NOMO-1 treated with dmso at 0.1 percent for 144 hours (cell line): ENCODE measurements at regions not wholly inside any gene's neighbourhood (a gene's known extent, or its start where the extent isn't known, plus 50 kb on each side); places are given as distances from the start of the nearest gene placed in this dataset.
A peak's percentile ranks its signal among the peaks of the same experiment; 100 is the strongest.

Experiments
- DNase-seq: peaks from one replicate; lab custom pipeline; 2025; ENCODE audit not compliant: unreplicated experiment; lab: John Stamatoyannopoulos, UW

GRCh38 chr18:10300739-10301138 is 153.7 kb upstream of the APCDD1 start:
- DNase-seq = no peak

DNA sequence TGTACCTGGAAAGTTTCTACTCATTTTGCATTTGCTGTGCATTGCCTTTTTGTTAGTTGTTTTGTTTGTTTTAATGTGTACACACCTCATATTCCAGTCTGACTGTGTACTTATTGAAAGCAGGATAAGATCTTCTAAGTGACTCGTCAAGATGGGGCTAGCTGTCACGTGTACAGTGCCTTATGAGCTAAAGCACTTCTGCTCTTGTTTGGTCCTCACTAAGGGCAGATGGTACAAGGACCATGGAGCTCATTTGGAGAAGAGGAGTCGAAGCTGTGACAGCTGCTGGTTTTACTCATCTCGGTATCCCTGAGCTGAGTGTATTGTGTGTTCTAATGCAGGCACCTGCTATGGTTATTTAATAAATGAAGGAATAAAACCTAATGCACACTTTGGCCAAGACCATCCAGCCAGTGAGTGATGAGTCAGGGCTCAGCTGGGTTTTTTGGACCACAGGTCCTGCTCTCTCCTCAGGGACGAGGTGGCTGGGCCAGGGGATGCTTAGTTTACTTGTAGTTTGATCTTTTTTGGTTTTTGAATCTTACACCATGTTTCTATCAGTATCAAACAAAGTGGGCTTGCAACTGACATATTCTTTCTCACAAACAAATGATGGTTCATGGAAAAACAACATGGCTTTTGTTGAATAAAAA is 152.5 kb upstream of the APCDD1 start:
- no peak for DNase-seq

- DNase-seq = no peak
Observed at GRCh38 chr18:10303171-10303570, 151.3 kb upstream of the APCDD1 start.

- DNase-seq = no peak
Observed at GRCh38 chr18:10304853-10305252, 149.6 kb upstream of the APCDD1 start.

DNA sequence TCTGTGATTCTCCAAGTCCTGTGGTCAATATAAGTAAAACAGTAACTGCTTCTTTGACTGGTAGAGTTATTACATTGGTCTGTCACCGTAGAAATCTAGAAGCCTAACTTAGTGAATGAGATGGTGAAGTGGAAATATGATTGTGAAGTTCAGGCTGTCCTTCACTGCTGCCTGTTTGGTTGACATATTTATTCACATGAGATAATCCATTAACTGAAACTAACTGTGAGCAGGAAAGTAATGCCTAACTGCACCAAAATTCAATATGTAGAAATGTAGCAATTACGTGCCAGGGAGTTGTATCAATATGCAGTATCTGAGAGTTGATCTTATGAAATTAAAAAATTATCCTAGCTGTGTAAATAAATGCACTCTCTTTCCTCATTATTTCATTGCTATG is 147.7 kb upstream of the APCDD1 start:
- no peak for DNase-seq

GRCh38 chr18:10308154-10308553 is 146.3 kb upstream of the APCDD1 start:
- DNase-seq = peak; percentile 10

DNA sequence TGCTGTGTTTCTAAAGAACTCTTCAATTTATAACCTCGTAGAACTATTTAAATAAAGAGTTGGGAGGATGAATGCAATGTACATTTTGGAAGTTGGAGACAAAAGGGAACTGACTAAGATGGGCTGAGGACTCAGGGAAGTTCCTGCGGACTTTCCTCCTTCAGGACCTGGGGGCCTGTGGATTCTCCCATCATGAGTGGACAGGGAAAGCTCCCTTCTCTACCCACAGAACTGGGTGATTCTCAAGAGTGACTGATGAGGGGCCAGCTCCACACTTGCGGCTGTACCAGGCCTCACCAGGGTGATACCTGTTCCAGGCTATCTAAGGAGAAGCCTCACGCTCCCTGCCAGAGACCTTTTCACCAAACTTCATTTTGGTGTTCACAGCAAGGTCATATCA is 143.8 kb upstream of the APCDD1 start:
- no peak for DNase-seq

GRCh38 chr18:10312326-10313015 is 142.0 kb upstream of the APCDD1 start:
- DNase-seq = no peak

GRCh38 chr18:10313016-10313342 is 141.5 kb upstream of the APCDD1 start:
- DNase-seq = no peak

GRCh38 chr18:10314066-10314465 is 140.4 kb upstream of the APCDD1 start:
- no peak for DNase-seq

GRCh38 chr18:10315522-10315921 is 138.9 kb upstream of the APCDD1 start:
- DNase-seq = peak; percentile 33

DNA sequence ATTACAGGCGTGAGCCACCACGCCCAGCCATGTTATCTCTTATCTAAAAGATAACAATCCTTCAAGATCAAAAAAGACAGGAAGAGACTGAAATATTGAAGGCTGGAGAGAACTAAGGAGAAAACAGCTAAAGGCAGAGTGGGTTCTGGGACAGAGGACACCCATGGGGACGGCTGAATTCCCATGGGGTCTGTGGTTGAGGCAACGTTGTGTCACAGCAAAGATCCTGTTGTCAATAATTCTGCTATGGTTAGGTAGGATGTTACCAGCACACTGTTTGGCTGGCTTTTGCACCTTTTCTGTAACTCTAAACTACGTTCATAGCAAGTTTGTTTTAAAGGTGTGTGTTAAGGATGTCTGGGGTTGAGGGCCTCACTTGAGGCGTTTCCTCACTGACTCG is 137.7 kb upstream of the APCDD1 start:
- no peak for DNase-seq

DNA sequence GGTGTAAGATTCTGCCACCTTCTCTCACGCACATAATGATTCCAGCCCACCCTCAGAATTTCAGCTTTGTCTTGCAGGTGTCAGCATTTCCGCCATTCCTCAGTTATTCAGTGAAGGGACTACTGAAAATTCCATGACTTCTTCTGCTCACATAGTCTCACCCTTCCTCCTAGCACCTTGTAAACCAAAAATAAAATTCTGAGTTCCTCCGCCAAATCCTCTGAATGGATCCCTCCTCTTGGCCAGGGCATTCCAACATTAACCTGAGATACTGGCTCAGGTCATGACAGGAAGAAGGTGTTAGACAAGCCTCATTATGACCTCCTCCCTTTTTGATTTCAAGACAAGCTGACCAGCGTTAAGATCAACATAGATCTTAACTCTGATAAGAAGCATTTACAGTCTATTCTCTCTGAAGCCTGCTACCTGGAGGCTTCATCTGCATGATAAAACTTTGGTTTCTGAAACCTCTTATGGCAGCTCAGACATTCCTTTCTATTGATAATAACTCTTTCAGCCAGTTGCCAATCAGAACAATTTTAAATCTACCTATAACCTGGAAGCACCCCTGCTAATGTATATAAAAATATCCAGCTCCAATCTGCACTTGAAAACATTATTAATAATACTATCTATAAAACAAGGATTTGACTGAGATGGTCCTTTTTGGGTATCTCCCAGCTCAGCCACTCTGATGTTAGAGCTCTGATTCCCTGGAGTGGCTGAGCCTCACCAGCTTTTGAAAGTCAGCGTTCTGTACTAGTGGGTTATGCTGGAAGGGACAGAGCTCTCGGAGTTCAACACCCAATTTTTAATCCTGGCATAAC is 136.4 kb upstream of the APCDD1 start:
- no peak for DNase-seq

- no peak for DNase-seq
Observed at GRCh38 chr18:10318691-10318970, 135.8 kb upstream of the APCDD1 start.

GRCh38 chr18:10319026-10319425 is 135.4 kb upstream of the APCDD1 start:
- no peak for DNase-seq

GRCh38 chr18:10319914-10320600 is 134.4 kb upstream of the APCDD1 start:
- DNase-seq = no peak

DNA sequence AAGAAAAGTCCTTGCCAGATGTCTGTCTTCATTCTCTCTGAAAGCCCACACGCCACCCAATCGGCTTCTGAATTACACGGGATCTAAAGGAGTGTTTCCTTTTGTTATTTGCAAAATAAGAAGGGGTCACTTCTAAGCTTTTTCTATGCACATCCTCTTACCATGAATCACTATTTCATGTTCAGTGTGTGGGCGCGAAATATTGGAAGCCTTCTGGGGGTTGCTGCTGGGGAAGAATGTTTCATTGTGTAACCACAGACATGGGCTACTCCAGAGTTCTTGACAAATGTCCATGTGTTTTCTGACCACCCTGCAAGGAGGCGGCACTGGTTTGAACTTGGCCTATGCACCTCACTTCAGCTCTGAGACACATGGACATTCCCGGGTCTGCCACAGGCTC is 133.6 kb upstream of the APCDD1 start:
- DNase-seq = no peak

DNA sequence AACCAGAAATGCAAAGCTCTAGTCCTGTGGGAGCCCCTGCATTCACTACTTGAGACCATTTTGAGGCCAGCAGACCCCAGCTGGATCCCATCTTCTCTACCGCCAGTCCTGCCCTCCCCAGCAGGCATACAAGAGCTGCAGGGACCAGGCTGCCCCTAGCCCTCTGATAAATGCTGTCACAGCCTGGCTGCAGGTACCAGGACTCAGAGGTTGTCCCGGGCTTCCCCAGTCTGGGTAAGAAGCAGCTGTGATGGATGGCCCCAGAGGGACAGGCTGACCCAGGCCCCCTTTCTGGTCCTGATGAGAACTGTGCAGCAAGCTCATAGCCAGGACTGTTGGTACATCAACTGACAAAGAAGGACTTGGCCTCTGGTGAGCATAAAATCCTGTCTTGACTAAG is 132.9 kb upstream of the APCDD1 start:
- DNase-seq = no peak

DNA sequence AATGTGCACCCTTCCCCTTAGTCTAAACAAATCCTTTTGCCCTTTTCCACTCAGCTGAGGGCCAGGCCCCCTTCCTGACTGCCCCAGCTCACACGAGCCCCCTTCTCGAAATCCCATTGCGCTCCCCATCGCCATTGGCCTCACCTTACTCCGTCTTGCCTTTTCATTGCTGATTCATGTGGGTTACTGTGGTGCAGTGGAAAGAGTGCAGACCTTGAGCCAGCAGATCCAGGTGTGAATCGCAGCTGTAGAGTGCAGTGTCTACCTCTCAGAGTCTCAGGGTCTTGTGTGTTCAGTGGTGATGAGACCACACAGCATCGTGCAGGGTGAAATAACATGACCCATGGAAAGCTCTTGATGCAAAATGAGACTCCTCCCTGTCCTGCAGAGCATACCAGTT is 132.4 kb upstream of the APCDD1 start:
- DNase-seq = no peak

DNA sequence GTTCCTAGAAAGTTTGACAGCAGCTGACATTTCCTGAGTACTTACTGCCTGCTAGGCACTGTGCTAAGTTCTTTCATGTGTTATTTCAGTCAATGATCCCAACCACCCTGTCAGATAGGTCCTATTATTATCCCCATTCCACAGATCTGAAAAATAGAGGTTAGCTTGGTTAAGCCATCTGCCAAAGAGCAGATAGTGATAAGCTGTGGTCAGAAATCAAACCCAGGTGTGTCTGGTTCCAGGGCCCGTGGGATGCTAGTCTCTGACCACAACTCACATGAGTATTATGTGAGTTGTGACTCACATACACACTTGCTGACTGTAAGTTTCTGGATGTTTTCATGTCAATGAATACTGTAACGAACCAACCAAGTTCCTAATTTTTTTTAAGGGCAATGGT is 132.0 kb upstream of the APCDD1 start:
- DNase-seq = no peak

- DNase-seq = no peak
Observed at GRCh38 chr18:10329101-10329500, 125.3 kb upstream of the APCDD1 start.

DNA sequence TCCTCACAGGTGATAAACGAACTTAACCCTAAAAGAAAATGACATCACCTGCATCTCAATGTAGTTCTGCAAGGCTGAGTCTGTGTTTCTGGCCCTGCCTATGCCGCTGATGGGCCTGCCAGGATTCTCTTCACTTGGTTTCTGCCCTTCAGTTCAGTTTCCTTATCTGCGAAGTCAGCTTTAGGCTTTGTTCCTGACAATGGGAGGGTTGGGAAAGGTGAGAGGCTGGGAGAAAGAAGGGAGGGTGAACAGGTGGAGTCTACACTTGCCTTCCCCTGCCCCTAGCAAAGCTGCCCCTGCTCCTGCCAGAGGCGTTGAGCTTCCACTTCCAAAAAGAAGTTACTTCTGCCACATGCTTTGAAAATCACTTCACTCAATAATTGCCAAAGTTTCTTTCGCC is 124.0 kb upstream of the APCDD1 start:
- DNase-seq = no peak
